NK-92 treated with Interleukin-12 subunit alpha and Interleukin-12 subunit beta, amount 100 ng/mL, for 24 hours (cell line): ENCODE measurements at regions not wholly inside any gene's neighbourhood (a gene's known extent, or its start where the extent isn't known, plus 50 kb on each side); places are given as distances from the start of the nearest gene placed in this dataset.
A peak's percentile ranks its signal among the peaks of the same experiment; 100 is the strongest.
"Not testable (repeated sequence)": the region's sequence is repeated elsewhere in the genome, so short reads cannot be mapped to it uniquely, and the experiment has no call there.

Experiments
- DNase-seq: peaks from one replicate; lab custom pipeline; 2025; lab: John Stamatoyannopoulos, UW

DNA sequence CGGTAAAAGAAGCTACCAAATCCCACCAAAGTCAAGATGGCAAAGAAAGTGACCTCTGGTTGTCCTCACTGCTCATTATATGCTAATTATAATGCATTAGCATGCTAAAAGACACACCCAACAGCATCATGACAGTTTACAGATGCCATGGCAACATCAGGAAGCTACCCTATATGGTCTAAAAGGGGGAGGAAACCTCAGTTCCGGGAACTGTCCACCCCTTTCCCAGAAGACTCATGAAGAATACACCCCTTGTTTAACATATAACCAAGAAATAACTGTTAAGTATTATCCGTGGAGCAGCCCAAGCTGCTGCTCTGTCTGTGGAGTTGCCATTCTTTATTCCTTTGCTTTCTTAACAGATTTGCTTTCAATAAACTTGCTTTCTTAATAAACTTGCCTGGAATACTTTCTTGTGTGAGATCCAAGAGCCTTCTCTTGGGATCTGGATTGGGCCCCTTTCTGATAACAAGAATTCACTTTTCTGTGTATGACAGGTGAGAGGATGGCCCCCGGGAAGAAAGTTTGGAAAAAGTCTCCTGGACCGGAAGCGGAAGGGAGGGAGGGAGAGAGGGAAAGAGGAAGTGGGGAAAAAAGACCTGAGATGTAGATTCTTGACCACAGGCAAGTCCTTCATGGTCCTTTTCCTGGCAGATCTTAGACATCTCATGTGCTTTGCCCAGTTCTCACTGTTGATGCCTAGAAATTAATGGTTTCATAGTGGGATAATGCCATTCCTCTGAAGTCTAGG is 146.7 kb upstream of the ID4 start:
- DNase-seq, result no peak

DNA sequence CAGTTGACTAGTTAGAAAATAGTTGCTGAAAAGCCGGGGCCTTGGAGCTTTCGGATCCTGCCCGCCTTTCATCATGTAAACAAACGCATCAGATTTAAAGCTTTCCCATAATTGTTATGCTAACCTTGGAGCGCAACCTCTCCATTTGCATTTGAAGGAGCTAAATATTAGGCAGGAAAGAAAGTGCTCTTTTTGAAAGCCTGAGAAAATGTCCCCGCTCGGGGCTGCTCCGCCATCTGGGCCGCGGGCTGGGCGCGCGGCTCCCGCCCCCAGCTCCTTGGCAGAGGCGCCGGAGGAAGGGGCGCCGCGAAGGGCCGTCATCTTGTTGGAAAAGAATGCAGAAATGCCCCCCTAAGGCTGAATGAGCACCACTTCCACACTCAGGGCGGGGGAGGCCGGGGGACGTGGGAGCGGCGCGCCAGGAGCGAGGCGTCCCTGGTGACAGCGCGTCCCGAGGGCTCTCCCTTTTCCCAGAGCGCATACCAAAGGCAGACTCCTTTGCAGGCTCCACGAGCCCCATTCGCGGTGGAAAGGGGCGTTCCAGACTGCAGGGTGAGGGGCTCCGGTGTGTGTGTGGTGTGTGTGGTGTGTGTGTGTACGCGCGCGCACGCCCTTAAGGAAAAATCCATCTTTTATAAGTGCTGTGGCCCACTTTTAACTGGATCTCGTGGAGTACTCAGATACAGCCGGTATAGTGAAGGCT is 145.6 kb upstream of the ID4 start:
- DNase-seq, result no peak

DNA sequence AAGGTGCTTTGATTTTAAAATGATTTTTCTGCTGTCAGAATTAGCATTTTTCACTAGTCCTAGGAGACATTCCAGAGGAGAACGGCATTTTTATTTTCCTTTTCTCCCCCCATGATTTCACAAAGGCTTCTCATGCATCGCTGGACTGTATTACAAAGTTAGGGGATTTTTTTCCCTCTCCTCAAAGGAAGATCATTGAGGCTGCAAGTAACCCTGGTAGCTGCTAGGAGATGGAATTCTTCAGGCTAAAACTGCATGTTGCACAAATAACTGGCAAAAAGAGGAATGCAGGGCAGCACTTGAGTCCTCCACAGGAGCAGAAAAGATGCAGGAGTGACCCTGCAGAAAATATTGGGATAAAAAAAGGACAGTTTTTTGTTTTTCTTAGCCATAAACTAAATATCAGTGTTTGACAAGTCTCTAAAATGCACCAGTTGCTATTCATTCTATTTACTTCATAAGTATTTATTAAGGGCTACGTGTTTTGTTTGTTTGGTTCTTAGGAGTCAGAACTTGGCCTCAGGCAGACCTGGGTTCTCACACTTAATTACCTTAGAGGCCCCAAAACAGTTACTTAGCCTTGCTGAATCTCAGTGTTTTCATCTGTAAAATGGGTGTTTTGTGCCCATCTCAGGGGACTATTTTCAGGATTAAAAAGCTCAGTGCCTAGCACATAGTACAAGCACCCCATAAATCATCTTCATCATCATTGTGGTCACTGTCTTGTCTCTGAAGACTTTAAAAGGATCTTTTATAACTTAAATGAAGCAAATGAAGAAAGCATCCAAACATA is 144.5 kb upstream of the ID4 start:
- no peak for DNase-seq

DNA sequence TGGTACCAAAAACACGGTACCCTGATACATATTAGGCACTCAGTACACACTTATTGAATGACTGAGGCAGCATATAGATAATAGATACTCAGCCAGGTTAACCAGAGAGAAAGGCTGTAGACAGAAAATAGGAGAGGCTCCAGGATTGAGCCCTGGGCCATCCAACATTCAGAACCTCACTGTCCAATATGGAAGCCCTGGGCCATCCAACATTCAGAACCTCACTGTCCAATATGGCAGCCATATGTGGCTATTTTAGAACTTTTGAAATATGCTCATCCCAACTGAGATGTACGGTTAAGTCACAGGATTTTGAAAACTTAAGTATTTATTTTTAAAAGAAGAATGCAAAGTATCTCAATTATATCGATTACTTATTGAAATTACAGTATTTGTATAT is 142.5 kb upstream of the ID4 start:
- DNase-seq, result no peak

DNA sequence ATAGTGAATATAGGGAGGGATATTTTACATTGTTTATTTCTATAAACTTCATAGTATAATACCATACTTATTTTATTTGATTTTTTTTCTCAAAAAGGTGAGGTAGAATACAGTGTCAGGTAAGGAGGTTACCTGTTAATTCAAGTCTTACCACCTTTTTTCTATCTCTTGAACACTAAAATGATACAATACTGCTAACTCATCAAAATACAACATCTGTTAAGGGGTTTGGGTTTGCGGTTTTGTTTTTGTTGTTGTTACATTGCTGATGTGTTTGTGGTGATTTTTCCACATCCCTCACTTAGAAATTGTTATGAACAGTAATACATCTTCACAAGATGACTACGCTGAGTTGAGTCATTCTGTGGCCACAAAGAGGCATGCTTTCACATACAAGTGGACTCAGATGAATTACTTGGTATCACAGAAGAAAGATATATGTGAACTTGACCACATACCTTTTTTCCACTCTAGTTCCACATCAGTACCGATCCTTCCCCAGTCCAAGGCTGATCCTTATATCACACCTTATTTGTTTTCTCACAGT is 139.4 kb upstream of the ID4 start:
- peak; percentile 14 for DNase-seq

DNA sequence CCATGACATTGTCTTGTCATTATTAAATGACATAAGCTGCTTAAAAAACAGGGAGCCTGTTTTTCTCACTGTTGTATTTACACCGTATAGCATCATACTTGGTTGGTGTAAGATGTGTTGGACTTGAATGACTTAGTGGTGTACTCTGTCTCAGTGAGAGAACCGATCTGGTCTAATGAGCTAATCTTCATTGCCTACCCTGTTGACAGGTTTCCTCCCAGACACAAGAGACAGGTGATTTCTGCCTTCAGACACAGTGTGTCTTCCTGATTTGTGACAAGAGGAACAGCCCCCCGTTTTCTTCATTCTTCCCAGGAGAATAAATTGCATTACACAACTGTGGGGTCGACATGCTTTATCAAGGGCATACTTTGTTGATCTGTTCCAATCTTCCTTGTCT is 137.2 kb upstream of the ID4 start:
- no peak for DNase-seq

DNA sequence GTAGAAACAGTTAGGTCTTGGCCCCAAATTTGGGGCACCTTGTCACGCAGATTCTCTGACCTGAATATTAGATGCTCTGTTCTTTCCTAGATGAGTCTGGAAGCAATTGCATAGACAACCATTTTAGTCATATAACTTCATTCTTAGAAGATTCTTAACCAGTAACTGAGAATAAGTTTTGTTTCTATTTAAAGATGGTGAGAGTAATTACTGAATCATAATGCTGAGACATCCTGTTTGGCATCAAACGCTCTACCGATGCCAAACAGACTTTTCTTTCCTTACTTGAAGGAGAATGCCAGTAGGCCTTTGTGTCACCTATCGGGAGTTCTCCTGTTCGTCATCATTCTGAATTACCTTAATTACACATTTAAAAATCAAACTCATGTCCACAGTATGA is 131.6 kb upstream of the ID4 start:
- DNase-seq, result no peak

DNA sequence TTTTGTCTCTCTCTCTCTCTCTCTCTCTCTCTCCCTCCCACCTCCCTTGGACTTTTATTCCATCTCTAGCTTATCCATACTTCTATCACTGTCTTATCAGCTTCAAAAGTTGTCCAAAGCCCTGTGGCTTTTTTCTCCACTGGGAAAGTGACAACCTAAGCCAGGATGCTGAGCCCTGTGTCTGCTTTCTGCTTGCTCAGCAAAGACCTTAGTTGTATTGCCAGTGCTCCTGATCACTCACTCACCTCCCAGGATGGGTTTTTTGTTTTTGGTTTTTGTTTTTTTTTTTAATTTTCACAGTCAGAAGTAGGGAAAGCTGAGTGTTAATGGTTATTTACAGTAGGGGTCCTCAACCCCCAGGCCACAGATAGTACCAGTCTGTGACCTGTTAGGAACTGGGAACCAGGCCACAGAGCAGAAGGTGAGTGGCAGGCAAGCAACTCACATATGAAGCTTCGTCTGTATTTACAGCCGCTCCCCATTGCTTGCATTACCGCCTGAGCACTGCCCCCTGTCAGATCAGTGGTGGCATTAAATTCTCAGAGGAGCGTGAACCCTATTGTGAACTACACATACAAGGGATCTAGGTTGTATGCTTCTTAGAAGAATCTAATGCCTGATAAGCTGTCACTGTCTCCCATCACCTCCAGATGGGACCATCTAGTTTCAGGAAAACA is 125.0 kb upstream of the ID4 start:
- no peak for DNase-seq

DNA sequence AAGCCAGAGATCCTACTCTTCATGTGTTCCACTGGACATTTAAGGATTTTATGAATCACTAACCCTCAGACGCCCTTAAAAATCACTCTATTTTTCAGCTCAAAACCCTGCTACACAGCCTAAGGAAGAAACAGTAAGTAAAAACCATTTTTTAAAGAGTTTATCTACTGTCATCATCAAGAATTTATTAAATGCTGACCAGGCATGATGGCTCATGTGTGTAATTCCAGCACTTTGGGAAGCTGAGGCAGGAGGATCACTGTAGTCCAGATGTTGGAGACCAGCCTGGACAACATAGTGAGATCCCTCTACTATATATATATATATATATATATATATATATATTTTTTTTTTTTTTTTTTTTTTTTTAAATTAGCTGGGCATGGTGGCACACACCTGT is 124.2 kb upstream of the ID4 start:
- DNase-seq, result no peak

DNA sequence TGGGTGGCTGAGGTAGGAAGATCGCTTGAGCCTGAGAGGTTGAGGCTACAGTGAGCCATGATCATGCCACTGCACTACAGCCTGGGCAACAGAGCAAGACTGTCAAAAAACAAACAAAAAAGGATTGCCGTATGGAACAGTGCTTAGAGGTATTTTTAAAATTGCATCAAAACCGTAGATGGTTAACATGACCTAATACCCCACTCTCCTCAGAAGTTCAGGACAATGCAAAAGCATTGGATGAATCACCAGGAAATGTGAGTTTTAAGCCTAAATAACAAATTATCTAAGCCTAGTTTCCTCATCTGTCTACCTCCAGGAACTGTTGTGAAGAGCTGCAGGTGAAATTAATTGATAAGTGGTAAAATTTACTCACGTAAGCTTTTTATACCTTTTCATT is 123.8 kb upstream of the ID4 start:
- DNase-seq, result no peak

DNA sequence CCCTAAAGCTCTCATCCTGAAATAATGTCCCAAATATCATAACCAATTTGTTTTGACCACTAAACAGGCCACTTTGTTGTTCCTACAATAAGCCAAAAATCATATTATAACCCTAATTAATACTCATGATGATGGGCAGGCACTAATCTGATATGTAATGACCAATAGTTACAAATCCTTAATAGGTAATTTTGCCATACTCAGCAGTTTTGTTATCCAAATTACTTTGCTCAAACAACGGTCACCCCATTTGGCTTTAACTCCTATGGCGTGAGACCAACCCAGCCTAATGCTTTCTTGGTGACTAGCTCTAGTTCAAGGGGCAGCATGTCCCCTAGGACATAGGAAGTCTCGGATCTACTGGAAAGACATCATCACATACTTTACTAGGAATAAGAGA is 123.2 kb upstream of the ID4 start:
- DNase-seq, result no peak

DNA sequence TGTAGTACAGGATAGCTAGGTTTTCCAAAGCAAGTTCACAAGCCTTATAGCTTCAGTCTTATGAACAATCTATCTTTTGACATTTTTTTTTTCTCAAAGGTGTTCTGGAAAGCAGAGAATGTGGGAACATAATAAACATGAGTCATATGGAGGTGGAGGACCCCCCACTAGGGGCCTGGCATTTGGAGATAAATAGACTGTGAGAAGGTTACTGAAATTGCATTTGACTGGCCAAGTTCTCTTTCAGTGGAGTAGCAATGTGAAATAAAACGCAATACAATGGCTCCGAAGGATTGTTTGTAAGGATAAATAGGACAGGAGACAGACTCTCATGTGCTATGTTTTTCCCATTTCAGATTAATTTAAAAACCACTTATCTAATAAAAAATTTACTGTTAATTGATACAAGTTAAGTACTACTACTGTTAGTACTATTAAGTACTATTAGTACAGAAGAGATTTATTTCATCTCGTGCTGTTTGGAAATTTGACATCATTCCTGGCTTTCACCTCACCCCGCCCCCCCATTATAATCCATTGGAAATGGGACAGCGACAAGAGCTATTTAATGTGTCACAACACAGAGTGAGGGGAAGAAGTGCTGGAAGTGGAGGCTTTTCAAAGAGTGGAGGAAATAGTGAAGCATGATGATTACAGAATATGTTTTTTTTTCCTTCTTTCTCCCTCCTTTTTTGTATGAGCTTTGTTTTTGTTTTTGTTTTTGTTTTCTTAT is 122.6 kb upstream of the ID4 start:
- no peak for DNase-seq

DNA sequence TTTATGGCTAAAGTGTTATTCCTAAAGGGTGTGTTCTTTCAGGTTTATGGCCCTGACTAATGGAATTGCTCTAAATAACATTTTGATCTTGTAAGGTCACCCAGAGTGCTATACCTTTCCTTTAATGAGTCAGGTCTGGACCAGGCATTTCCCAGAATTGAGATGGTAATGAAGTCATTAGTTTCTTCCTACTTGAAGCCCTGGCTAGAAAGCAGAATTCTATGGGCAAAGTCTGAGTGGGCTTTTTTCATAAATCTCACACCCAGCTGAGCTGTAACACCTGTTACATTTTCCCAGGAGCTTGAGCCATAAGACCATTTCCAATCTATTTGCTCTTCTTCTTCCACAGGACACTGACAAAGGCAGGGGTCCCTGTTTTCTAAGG is 122.0 kb upstream of the ID4 start:
- no peak for DNase-seq

DNA sequence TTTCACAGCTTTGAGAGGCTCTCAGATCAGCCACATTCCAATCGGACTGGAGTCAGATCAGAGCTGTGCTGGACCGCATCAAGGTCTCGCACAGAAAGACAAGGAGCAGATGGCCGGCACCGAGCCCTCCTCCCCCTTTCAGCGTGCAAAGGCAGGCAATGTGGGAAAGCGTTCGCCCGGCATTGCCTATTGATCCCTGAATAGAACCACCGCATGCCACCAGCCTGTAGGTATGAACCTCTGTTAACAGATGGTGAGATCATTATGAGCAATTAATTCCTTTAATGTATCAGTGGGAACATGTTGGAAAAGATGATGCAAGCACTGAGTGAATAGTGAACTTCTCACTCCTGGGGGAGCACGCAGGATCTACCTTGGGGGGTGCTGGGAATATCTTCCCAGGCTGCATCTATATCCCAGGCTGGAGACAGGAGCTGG is 117.5 kb upstream of the ID4 start:
- DNase-seq, result no peak

DNA sequence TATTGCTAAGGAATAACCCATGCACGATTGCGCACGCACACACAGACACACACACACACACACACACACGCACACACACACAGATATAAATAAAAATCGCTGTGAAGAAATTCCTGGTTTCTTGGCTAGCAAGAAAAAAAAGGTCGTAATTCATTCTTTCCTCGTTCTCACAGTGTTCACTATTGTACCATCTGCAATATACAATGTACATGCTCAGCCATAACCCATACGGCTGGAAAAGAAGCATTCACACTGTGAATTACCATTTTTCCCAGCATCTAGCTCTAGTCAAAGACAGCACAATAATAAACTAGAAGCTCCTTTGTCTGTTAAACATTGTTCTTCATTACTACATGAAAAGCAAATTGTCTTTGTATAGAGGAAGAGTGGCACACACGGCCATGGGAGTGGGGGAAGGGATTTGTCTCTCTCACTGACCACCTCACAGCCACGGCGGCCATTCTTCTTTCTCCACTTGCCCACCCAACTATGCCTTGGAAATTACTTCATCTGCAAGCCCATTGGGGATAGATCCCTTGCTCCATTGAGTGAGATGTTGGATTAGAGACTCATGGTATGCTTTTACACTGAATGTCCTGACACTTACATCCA is 115.3 kb upstream of the ID4 start:
- no peak for DNase-seq

DNA sequence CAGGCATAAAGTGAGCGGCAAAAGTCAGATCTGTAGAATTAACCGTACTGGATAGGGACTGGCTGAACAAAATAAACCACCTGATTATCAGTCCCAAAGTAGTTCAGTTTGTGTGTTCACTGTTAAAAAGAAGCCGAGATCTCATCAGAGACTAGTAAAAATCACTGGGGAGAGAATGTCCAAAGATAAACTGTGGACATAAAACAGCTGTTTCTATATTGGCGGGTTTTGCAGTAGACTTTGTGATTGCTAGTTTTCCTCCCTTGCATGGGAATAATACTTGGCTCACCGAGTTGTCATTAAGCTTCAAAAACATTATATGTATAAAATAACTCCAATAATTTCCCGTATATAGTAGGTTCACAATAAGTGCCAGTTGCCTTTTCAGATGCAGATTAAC is 114.2 kb upstream of the ID4 start:
- DNase-seq, result no peak

DNA sequence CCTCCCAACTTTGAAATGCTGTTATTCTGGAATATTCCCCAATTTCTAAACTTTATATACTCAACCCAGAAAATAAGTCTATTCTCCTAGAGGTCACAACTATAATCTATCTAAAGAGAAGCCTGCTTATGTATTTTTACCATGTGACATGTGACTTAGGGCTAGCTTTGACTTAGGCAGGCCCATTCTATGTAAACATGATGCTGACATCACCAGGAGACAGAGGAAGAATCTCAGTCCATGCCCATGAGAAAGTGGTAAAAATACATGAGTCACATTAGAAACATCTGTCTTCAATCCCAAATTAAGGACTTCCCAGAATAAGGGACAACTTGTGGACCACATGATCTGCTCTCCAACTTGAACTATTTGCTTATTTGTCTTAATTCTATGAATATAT is 113.6 kb upstream of the ID4 start:
- DNase-seq, result no peak

DNA sequence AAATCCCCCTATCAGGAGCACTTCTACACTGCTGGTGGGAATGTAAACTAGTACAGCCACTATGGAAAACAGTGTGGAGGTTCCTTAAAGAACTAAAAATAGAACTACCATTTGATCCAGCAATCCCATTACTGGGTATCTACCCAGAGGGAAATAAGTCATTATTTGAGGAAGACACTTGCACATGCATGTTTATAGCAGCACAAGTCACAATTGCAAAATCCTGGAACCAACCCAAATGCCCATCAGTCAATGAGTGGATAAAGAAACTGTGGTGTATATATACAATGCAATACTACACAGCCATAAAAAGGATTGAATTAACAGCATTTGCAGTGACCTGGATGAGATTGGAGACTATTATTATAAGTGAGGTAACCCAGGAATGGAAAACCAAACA is 111.7 kb upstream of the ID4 start:
- DNase-seq, result not testable (repeated sequence)

DNA sequence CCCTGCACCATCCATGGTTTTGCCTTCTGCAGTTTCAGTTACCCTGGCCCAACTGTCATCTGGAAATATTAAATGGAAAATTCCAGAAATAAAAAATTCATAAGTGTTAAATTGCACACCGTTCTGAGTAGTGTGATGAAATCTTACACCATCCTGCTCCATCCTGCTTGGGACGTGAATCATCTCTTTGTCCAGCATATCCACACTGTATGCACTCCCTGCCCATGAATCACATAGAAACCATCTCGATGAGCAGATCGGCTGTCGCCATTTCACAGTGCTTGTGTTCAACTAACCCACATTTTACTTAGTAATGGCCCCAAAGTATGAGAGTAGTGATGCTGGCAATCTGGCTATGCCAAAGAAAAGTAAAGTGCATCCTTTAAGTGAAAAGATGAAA is 105.9 kb upstream of the ID4 start:
- DNase-seq, result no peak

DNA sequence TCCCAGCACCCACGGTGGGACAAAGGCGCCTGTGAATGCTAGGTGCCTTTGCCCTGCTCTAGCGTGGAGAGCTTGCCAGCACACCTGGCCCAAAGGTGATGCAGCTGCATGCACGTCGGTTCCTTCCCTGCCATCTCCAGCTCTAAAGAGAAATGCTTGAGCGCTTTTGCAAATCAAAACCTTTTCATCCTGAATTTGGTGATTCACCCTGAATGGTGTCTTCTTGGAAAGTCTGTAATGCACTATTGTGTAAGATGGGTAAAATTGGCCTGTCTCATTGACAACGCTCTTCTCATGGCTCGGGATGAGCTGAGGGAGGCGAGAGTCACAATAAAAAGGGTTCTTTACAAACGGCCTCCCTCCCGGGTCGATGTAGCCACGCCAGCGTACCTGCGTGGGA is 103.1 kb upstream of the ID4 start:
- DNase-seq, result no peak

DNA sequence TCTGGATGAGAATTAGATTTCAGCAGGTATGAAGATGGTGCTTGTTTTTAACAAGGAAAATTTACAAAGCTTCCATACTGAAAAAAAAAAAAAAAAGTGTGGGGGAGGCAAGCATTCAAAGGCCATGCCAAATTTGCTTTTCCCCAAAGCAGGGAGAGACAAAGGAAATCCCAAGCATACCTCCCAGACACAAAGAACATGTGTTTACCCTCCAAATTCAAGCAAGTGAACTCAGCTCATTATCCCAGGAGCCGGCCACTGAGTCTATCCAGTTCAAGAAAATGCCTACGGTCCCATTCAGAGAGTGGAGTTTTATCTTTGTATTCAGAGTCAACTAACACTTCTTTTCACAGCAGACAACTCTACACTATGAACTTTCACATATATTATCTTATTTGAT is 102.7 kb upstream of the ID4 start:
- DNase-seq, result no peak
